SH-SY5Y (cell line): ENCODE measurements at regions not wholly inside any gene's neighbourhood (a gene's known extent, or its start where the extent isn't known, plus 50 kb on each side); places are given as distances from the start of the nearest gene placed in this dataset.

Experiments
- GATA2 ChIP-seq: IDR thresholded peaks from 2 replicates; pipeline ENCODE4 v1.6.1; 2011; ENCODE audit warnings: mild to moderate bottlenecking, low read depth, low read length
- GATA3 ChIP-seq: IDR thresholded peaks from 2 replicates; pipeline ENCODE4 v1.6.1; 2011; ENCODE audit warnings: low read depth, mild to moderate bottlenecking, low read length, moderate library complexity

DNA sequence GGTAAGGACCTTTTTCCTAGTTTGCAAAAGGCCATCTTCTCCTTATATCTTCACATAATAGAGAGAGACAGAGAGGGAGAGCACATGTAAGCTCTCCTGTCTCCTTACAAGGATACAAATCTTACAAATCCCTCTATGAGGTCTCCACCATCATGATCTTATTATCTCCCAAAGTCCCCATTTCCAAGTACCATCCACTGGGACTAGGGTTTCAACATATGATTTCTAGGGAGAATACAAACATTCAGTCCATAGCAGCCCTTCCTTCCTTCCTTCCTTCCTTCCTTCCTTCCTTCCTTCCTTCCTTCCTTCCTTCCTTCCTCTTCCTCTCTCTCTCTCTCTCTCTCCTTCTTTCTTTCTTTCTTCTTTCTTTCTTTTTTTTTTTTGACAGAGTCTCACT, 1132.9 kb upstream of the WWC1 start:
- no peak for TF ChIP-seq GATA2
- no peak for TF ChIP-seq GATA3

DNA sequence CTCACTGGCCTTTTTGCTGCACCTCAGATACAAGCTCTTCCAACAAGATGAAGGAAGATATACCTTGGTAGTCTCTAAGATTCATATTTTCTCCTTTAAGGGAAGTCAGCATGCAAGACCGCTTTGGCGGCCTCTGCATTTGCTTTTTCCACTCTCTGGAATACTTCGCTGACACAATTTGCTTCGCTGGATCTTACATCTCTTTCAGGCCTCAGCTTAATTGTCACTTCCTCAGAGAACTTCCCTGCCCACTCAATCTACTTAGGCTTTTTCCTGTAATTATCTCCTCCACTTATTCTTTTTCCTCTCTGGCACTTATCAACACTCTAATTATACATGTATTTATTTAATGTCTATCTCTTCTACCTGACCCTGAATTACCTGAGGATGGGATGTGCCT, 1131.1 kb upstream of the WWC1 start:
- TF ChIP-seq GATA3 = no peak
- TF ChIP-seq GATA2 = no peak

DNA sequence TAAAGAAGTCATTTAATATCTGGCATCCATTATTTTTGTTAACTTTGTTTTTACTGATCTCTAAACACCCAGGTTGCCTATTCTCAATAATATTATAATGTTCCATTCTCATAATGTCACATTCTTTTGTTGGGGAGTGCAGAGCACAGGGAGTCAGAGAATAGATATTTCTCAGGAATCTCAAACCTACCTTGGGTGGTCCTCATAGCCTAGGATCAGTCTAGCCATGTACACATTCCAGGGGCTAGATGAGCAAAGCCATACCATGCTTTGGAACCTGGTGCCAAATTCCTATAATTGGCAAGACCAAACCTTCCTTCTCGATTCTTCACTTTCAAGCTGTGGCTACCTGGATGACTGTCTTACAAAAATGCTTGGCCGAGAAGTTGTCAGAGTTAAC, 1124.7 kb upstream of the WWC1 start:
- TF ChIP-seq GATA3 (no peak), GATA2 (no peak)

DNA sequence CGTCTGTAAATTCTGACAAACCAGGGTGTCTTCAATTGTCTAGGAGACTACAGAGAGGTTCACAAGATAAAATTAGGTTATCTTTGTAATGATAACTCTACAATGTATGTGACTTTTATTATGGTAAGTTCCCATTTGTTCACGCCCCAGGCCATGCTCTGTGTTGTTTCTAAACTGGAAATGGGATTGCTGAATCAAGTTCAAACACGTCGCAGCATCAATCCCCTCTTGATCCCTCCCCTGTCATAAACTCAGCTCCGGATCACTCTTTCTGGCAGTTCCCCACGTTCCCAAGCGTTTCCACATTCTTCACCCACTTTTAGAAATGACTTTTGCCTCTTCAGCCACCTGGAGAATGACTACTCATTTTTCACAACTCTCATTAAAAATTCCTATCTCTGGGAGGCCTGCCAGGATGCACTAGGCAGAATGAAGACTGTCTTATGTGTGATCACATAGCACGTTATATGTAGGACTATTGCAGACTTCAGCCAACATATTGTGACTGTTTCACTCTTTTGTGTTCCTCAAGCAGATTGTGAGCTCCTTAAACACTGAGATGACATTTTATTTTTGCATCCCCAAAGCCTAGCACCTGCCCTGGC, 1124.2 kb upstream of the WWC1 start:
- TF ChIP-seq GATA3 (no peak), GATA2 (no peak)

DNA sequence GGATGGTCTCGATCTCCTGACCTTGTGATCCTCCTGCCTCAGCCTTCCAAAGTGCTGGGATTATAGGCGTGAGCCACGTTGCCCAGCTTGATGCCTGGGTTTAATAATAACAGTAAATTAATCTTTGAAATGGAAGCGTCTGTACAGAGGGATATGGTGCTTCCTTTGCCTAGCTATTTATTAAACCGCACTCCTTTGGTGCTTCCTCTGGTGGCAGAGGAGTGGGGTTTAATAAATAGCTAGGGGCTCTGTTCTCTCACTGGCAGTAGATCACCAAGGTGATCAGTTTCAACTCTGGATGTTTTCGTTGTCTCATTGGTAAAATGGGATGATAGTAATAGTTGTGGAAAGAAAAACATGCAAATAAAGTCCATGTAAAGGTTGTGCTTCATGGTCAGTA, 1122.5 kb upstream of the WWC1 start:
- TF ChIP-seq GATA3 = no peak
- TF ChIP-seq GATA2 = no peak

DNA sequence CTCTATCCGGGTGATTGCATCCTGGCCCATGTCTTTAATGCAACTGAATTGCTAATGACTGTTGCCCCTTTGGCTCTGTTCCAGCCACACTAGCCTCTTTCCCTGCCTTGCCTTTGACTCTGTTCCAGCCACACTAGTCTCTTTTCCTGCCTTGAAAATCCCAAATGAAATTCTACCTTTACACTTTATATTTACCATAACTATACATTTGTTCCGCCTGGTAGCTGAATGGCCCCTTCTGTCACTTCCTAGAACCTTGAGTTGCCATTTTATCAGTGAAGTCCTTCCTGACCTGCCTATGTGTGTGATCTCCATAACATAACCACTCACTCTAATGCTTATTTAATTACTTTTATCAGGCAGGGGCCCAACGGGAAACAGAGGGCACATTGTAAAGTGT, 1120.4 kb upstream of the WWC1 start:
- TF ChIP-seq GATA2 (no peak), GATA3 (no peak)

DNA sequence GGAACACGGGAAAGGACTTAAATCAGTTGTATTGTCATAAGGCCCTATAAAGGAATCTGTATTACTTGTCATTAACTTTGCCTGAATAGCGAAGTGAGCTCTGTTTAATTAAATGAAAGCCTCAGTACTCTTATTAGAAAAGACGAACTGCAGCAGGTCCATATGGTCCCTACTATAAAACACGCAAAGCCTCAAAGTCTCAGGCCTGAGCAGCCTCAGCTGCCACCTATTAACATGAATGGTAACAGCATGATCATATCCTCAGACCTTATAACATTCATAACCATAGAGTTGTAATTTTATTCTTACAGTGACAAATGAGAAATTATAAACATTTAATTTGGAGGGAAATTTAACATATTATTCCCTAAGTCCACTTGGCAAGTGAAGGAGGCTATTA, 1113.7 kb upstream of the WWC1 start:
- TF ChIP-seq GATA3 (no peak), GATA2 (no peak)

DNA sequence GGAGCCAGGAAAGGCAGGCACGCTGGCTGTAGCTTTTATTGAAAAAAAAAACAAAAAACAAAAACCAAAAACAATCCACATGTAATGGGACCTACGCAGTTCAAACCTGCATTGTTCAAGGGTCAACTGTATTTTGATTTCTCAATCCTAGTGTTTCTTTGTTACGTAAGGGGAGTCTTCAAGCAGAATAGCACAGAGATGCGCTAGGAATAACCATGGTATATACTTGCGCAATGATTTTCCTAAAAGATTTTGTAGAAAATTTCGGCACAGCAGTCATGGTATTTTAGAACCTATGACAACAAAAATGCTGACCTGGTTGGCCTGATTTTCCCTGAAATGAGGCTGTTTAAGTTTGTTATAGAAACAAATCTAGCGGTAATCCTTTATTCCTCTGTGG, 1110.5 kb upstream of the WWC1 start:
- TF ChIP-seq GATA3 (no peak), GATA2 (no peak)

DNA sequence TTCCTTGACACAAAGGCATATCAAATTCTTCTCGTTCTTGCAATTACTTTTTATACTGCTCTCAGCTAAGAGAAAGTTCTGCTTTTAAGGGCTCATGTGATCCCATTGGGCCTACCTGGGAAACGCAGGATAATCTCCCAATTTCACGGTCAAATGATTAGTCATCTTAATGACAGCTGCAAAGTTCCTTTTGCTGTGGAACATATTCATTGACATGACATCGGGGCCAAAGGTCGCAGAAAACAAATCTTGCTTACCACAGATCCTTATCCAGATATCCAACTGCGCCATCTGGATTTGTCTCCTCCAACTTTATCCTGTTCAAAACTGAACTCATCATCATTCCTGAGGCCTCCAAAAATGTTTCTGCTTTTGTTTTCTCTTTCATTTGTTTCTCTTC, 1085.6 kb upstream of the WWC1 start:
- TF ChIP-seq GATA2 = no peak
- no peak for TF ChIP-seq GATA3

DNA sequence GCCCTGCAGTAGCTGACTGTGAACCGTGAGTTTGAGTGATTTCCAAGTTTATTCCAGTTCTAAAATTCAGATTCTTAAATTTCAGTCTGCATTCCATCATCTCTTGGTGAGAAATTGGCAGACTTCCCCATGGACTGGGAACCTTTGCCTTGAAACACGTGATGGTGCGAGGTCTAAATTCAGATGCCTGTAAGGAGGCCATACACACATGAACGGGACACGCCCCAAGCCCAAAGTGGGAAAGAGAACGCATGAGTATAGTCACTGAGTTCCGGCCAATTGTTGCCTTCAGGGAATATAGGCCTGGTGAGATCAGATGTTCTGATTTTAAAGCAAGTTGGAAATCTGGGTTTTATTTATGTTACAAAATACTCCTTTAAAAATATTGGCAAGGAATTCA, 1084.4 kb upstream of the WWC1 start:
- no peak for TF ChIP-seq GATA3
- TF ChIP-seq GATA2 = no peak

DNA sequence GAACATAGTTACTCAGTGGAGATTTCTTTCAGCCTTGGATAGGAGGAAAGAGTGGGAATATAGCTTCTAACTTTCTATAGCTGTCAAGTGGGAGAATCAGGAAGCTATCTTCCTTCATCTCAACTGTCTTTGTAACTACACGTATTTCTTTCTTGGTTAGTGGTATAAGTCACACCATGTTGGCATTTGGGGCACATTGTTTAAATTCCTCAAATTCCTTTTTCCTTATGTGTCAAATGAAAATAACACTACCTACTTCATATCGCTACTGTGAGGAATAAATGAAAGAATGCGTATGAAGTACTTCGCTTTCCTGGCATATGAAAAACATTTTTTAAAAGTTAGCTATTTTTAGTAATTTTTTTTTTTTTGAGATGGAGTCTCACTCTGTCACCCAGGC, 1082.5 kb upstream of the WWC1 start:
- no peak for TF ChIP-seq GATA2
- TF ChIP-seq GATA3 = no peak

DNA sequence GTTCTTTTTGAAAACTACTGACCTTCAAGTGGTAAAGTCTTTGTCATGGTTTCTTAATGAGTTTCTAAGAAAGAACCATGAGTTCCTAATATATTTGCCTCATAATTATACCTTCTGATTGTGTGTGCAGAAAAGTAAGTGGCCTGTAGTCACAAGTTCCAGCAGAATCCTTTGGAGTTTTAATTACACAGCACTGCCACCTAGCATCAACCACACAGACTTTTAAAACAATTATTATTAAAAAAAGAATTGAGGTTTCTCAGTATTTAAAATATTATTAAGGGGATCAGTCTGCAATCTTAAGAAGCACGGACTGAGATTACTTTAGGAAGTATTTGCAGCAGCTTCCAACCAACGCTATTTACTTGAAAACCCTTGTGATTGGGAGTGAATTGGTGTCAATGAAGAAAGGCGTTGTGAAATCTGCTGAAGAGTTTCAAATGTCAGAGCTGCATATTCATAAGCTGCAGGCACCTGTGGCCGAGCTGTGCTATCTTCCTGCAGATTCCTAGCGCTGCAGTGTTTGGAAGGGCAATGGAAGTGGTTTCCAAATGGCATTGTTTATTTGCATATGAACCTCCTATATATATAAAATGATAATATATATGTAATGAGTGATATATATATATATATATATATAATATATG, 1074.2 kb upstream of the WWC1 start:
- TF ChIP-seq GATA3 (no peak), GATA2 (no peak)

DNA sequence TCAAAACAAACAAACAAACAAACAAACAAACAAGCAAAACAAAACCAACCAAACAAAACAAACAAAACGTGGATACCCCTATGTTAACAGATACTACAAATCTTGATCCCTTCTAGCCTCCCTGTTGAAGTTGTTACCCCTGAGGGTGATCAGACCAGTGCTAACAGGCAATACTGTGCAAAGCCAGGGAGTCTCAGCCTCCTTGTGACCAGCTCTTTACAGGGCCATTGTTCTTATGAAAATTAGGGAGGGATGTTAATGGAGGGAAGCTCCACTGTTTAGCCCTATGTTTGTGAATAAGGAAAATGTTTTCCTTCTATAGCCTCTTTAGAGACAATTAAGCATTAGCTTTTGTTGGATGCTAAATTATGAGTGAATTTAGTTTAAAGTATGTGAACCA, 1072.1 kb upstream of the WWC1 start:
- no peak for TF ChIP-seq GATA2
- TF ChIP-seq GATA3 = no peak

DNA sequence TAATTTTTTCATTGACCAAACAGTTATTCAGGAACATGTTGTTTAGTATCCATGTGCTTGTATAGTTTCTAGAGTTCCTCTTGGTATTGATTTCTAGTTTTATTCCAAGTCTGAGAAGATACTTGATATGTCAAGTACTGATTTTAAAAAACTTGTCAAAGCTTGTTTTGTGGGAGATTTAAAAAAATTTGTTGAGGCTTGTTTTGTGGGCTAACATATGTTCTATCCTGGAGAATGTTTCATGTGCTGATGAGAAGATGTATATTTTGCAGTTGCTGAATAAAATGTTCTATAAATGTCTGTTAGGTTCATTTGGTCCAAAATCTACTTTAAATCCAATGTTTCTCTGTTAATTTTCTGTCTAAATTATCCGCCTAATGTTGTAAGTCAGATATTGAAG, 1065.1 kb upstream of the WWC1 start:
- no peak for TF ChIP-seq GATA3
- no peak for TF ChIP-seq GATA2

DNA sequence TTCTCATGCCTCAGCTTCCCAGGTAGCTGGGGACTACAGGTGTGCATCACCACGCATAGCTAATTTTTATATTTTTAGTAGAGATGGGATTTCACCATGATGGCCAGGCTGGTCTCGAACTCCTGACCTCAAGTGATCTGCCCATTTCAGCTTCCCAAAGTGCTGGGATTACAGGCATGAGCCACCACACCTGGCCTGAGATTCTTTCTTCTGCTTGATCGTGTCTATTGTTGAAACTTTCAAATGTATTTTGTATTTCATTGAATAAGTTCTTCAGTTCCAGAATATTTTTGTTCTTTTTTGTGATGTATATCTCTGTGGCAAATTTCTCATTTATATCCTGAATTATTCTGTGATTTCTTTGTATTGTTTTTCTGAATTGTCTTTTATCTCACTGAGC, 1063.3 kb upstream of the WWC1 start:
- no peak for TF ChIP-seq GATA2
- no peak for TF ChIP-seq GATA3

DNA sequence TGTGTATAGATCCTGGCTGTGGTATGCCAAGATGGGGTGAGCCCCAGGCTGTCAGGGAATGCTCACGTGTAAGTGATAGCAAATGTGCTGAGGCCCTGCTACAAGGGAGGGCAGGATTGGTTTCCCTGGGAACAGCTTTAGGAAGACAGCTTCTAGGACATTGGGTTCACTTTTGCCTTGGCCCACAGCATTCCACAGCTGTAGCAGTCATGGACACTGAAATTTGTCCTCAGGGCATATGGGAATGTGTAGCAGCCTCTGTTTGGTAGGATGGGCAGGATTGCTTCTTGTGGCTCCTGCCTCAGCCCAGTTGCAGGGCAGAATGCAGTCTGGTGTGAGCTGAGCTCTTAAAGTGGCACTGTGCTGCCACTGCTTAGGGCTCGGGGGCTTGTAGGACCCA, 1061.7 kb upstream of the WWC1 start:
- TF ChIP-seq GATA2 (no peak), GATA3 (no peak)
